ENCODE measurements at regions not wholly inside any gene's neighbourhood (a gene's known extent, or its start where the extent isn't known, plus 50 kb on each side); places are given as distances from the start of the nearest gene placed in this dataset.

- no peaks in the 10 kb centered on the region for H3K9me2 ChIP-seq (ENCODE audit: insufficient read depth)
- no peaks in the 10 kb centered on the region for H3K4me1 Mint-ChIP-seq
- ATAC-seq (no peak), DNase-seq (ENCODE audit: low spot score) (no peak)
- H3K4me3 ChIP-seq: no peak overlapping the region
- no peak overlapping the region for H3K4me2 ChIP-seq
- H3K27ac ChIP-seq (ENCODE audit: low read depth): no peak overlapping the region
- no peaks in the 10 kb centered on the region for H3K27me3 ChIP-seq (ENCODE audit: insufficient read depth)
- no peaks in the 10 kb centered on the region for H3K36me3 ChIP-seq (ENCODE audit: insufficient read depth)
- no peak overlapping the region for H2AFZ ChIP-seq
- no peaks in the 10 kb centered on the region for H3F3A ChIP-seq (replicated peaks; ENCODE audit: low read depth)
- no peak overlapping the region for H3K4me3 Mint-ChIP-seq
- H3K4me1 ChIP-seq (ENCODE audit: insufficient read depth): no peaks in the 10 kb centered on the region
- no peak overlapping the region for H3K27ac Mint-ChIP-seq
- H3K27me3 Mint-ChIP-seq (ENCODE audit: insufficient read depth, low read depth, poor library complexity): no peaks in the 10 kb centered on the region
- H3K9me3 Mint-ChIP-seq: no peaks in the 10 kb centered on the region
- TF ChIP-seq ETS1 (IDR thresholded peaks at IDR 0.05) (no peak), CTCF (conservative IDR thresholded peaks at IDR 0.05; ENCODE audit: low read depth in 2 of 2) (peak; percentile 30 to 62; a peak in 3 of 4 replicates), ZNF114 (CRISPR knock-in tag; IDR thresholded peaks at IDR 0.05) (no peak), ZNF331 (CRISPR knock-in tag; IDR thresholded peaks at IDR 0.05; ENCODE audit: low read depth) (no peak), EZH2phosphoT487 (IDR thresholded peaks at IDR 0.05; ENCODE audit: unreplicated experiment) (no peak), NANOG (IDR thresholded peaks at IDR 0.05; ENCODE audit: borderline replicate concordance) (no peak)
- H3K79me2 ChIP-seq (replicated peaks; ENCODE audit: insufficient read depth): no peaks in the 10 kb centered on the region
- no peaks in the 10 kb centered on the region for H3K36me3 Mint-ChIP-seq (ENCODE audit: low read depth)
- H4K20me1 ChIP-seq (replicated peaks; ENCODE audit: insufficient read depth): no peaks in the 10 kb centered on the region
These were observed 250.2 kb upstream of the SLITRK1 start for GRCh38 chr13:84132491-84132890.

DNA sequence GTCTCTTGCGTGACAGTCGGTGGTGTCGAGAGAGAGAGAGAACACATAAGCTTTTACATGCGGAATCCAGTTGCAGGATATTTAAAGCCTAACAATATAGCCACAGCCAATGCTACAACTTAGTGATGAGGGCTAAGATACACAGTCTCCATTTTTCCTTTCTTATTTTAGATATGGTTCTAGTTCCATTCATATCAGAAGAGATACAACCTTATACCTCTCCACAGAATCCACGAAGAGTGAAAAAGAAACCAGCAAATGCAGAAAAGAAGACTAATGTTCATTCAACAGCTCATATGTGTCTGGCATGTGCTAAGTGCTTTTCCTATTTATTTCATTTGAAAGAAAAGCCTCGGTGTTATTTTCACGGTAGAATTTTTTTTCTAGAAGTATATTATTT is 249.0 kb upstream of the SLITRK1 start:
- H3K4me2 ChIP-seq: no peak overlapping the region
- no peaks in the 10 kb centered on the region; the same call in 2 of the 3 replicates for H3K36me3 Mint-ChIP-seq (ENCODE audit: low read depth)
- H3K9me2 ChIP-seq (ENCODE audit: insufficient read depth): no peaks in the 10 kb centered on the region
- H3K9me3 Mint-ChIP-seq: no peaks in the 10 kb centered on the region
- H3K27me3 ChIP-seq (ENCODE audit: insufficient read depth): no peaks in the 10 kb centered on the region
- H3K4me3 Mint-ChIP-seq: no peak overlapping the region
- H3K27me3 Mint-ChIP-seq (ENCODE audit: insufficient read depth, low read depth, poor library complexity): no peaks in the 10 kb centered on the region
- ATAC-seq (no peak), DNase-seq (ENCODE audit: low spot score) (no peak)
- H3F3A ChIP-seq (replicated peaks; ENCODE audit: low read depth): no peaks in the 10 kb centered on the region
- peak overlapping the region; percentile 63; the same call in 1 of the 2 replicates for H2AFZ ChIP-seq
- H3K27ac ChIP-seq (ENCODE audit: low read depth): no peak overlapping the region
- no peaks in the 10 kb centered on the region for H3K4me1 Mint-ChIP-seq
- no peak overlapping the region for H3K27ac Mint-ChIP-seq
- H3K36me3 ChIP-seq (ENCODE audit: insufficient read depth): no peaks in the 10 kb centered on the region
- no peaks in the 10 kb centered on the region for H3K4me1 ChIP-seq (ENCODE audit: insufficient read depth)
- no peaks in the 10 kb centered on the region for H3K79me2 ChIP-seq (replicated peaks; ENCODE audit: insufficient read depth)
- H3K4me3 ChIP-seq: no peak overlapping the region
- H4K20me1 ChIP-seq (replicated peaks; ENCODE audit: insufficient read depth): no peaks in the 10 kb centered on the region
- TF ChIP-seq ZNF331 (CRISPR knock-in tag; IDR thresholded peaks at IDR 0.05; ENCODE audit: low read depth): no peak
- no peak for TF ChIP-seq EZH2 (IDR thresholded peaks at IDR 0.05; ENCODE audit: low read depth, unreplicated experiment)
- no peak for TF ChIP-seq JUNB (IDR thresholded peaks at IDR 0.05; ENCODE audit: unreplicated experiment)
- TF ChIP-seq ETS1 (IDR thresholded peaks at IDR 0.05): no peak
- TF ChIP-seq, protein P1, sequence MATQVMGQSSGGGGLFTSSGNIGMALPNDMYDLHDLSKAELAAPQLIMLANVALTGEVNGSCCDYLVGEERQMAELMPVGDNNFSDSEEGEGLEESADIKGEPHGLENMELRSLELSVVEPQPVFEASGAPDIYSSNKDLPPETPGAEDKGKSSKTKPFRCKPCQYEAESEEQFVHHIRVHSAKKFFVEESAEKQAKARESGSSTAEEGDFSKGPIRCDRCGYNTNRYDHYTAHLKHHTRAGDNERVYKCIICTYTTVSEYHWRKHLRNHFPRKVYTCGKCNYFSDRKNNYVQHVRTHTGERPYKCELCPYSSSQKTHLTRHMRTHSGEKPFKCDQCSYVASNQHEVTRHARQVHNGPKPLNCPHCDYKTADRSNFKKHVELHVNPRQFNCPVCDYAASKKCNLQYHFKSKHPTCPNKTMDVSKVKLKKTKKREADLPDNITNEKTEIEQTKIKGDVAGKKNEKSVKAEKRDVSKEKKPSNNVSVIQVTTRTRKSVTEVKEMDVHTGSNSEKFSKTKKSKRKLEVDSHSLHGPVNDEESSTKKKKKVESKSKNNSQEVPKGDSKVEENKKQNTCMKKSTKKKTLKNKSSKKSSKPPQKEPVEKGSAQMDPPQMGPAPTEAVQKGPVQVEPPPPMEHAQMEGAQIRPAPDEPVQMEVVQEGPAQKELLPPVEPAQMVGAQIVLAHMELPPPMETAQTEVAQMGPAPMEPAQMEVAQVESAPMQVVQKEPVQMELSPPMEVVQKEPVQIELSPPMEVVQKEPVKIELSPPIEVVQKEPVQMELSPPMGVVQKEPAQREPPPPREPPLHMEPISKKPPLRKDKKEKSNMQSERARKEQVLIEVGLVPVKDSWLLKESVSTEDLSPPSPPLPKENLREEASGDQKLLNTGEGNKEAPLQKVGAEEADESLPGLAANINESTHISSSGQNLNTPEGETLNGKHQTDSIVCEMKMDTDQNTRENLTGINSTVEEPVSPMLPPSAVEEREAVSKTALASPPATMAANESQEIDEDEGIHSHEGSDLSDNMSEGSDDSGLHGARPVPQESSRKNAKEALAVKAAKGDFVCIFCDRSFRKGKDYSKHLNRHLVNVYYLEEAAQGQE (IDR thresholded peaks at IDR 0.05; ENCODE audit: unreplicated experiment): no peak
- TF ChIP-seq STAT1 (IDR thresholded peaks at IDR 0.05; ENCODE audit: unreplicated experiment): no peak
- TF ChIP-seq NANOG (IDR thresholded peaks at IDR 0.05; ENCODE audit: borderline replicate concordance): no peak
- TF ChIP-seq CTCF (conservative IDR thresholded peaks at IDR 0.05; ENCODE audit: low read depth in 2 of 2): no peak
